Thyroid gland (tissue), 4 donors: ENCODE measurements at regions not wholly inside any gene's neighbourhood (a gene's known extent, or its start where the extent isn't known, plus 50 kb on each side); places are given as distances from the start of the nearest gene placed in this dataset.

Experiments
- DNase-seq, 2 donors: peaks; one replicate each; pipeline ENCODE4 v3.0.0-alpha.2; 2019
- H3K27ac ChIP-seq, 3 donors: fragments of 200-600 bp; sonication (generic); 1 replicate in 2 of 3; 2 replicates in 1 of 3; pipeline ENCODE4 v1.5.1; 2016 to 2019; ENCODE audit warnings: mild to moderate bottlenecking in 1 of 3, moderate library complexity in 1 of 3
- H3K27me3 ChIP-seq: fragments of 200-600 bp; sonication (generic); one replicate; pipeline ENCODE4 v1.5.1; 2019
- H3K36me3 ChIP-seq, 2 donors: fragments of 200-600 bp; sonication (generic); one replicate each; pipeline ENCODE4 v1.5.1; 2016 to 2019
- H3K4me1 ChIP-seq, 2 donors: fragments of 200-600 bp; sonication (generic); one replicate each; pipeline ENCODE4 v1.5.1; 2017 to 2019
- H3K4me3 ChIP-seq, 3 donors: fragments of 200-600 bp; sonication (generic); replicated peaks in 1 of 3; 1 replicate in 2 of 3; 2 replicates in 1 of 3; pipeline ENCODE4 v1.5.1; 2016; ENCODE audit warnings: mild to moderate bottlenecking in 1 of 3
- H3K9me3 ChIP-seq: fragments of 200-600 bp; sonication (generic); one replicate; pipeline ENCODE4 v1.5.1; 2017
- CTCF ChIP-seq, 6 experiments: fragments of 200-600 bp in 3 of 6; fragments of 450-650 bp in 3 of 6; sonication (generic) in 3 of 6; IDR thresholded peaks; one replicate each; pipeline ENCODE4 v1.5.1; 2016 to 2019; ENCODE audit warnings: antibody characterized with exemption in 6 of 6, mild to moderate bottlenecking in 2 of 6, inconsistent platforms in 1 of 6, moderate library complexity in 1 of 6
- POLR2A ChIP-seq, 2 donors: fragments of 450-650 bp; IDR thresholded peaks; one replicate each; pipeline ENCODE4 v1.6.1; 2017; ENCODE audit warnings: antibody characterized with exemption in 2 of 2, mild to moderate bottlenecking in 2 of 2, moderate library complexity in 1 of 2
- WGBS, 2 donors: methylation state at CpG; one replicate each; pipeline ENCODE4 v1.1.5; 2017; 5-methylcytosine and 5-hydroxymethylcytosine counted together
- intact Hi-C: fragments of 100-400 bp; cut with DNase I; formaldehyde crosslinking; loops from one replicate; pipeline ENCODE4 v1.15.1; 2023

GRCh38 chr1:105023719-105024118, 1274.0 kb downstream of the AMY1C start:
- intact Hi-C loops = no loop called here
- H3K9me3 ChIP-seq = no peaks in the 10 kb centered on the region
- DNase-seq = no peak
- H3K27me3 ChIP-seq = no peaks in the 10 kb centered on the region
- TF ChIP-seq CTCF (IDR thresholded peaks at IDR 0.05) (no peak), POLR2A (IDR thresholded peaks at IDR 0.05) (no peak)
- no peak overlapping the region for H3K27ac ChIP-seq
- no peaks in the 10 kb centered on the region for H3K36me3 ChIP-seq
- no peak overlapping the region for H3K4me3 ChIP-seq
- H3K4me1 ChIP-seq = no peaks in the 10 kb centered on the region

- Histone ChIP-seq H3K27ac (no peak overlapping the region), H3K4me3 (no peak overlapping the region), H3K36me3 (no peaks in the 10 kb centered on the region), H3K9me3 (no peaks in the 10 kb centered on the region), H3K4me1 (no peaks in the 10 kb centered on the region), H3K27me3 (no peaks in the 10 kb centered on the region)
- no peak for TF ChIP-seq CTCF (IDR thresholded peaks at IDR 0.05)
- TF ChIP-seq POLR2A (IDR thresholded peaks at IDR 0.05) = no peak
- no peak for DNase-seq
- 82 to 90% methylated on average over 2 to 3 of the region's 3 CpGs for WGBS, 2 donors
- intact Hi-C loops = no loop called here
These were observed 1278.3 kb downstream of the AMY1C start for GRCh38 chr1:105027838-105028471.

DNA sequence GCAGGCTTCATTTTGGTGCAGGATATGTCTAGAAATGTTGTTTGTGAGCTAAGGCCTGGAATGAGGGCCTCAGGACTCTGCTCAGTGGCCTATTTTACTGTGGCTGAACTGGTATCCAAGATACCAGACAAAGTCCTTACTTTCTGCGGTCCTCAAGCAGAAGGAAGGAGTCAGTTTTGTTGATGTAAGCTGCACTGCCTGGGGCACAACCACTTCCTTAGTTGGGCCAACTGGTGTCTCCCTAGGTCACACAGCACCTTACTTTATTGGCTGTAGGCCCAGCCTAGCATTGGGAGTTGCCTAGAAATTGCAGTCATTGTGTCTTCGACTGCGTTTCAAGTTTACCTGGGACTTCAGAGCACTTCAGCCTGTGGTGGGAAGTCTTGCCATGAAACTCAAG, 1322.7 kb downstream of the AMY1C start:
- H3K27me3 ChIP-seq = no peaks in the 10 kb centered on the region
- no peak for DNase-seq
- WGBS, 2 donors = 81 to 86% methylated on average over 3 of the region's 3 CpGs
- TF ChIP-seq CTCF (IDR thresholded peaks at IDR 0.05) (no peak), POLR2A (IDR thresholded peaks at IDR 0.05) (no peak)
- intact Hi-C loops = no loop called here
- H3K9me3 ChIP-seq = no peaks in the 10 kb centered on the region
- H3K27ac ChIP-seq = no peak overlapping the region
- H3K36me3 ChIP-seq = no peaks in the 10 kb centered on the region
- H3K4me1 ChIP-seq = no peaks in the 10 kb centered on the region
- no peak overlapping the region for H3K4me3 ChIP-seq

DNA sequence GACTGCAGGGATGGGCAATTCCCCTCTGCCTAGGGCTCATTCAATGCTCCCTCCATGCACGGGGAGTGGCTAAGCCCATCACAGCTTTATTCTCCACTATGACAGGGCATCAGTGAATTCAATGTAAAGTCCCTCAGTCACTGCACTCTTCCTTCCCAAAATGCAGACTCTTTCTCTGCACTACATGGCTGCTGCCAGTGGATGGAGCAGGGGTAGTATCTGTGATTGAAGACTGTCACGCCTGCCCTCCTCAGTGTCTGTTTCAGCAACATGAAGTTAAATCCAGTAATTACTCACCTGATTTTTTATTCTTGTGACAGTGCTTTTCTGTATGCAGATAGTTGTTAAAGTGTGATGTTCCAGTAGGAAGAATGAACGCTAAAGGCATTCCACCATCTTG, 1323.2 kb downstream of the AMY1C start:
- intact Hi-C loops = no loop called here
- Histone ChIP-seq H3K4me3 (no peak overlapping the region), H3K36me3 (no peaks in the 10 kb centered on the region), H3K27ac (no peak overlapping the region), H3K27me3 (no peaks in the 10 kb centered on the region), H3K4me1 (no peaks in the 10 kb centered on the region), H3K9me3 (no peaks in the 10 kb centered on the region)
- WGBS, 2 donors = 76 to 82% methylated on average over 3 of the region's 3 CpGs
- TF ChIP-seq POLR2A (IDR thresholded peaks at IDR 0.05) = no peak
- TF ChIP-seq CTCF (IDR thresholded peaks at IDR 0.05) = no peak
- no peak for DNase-seq

- H3K4me3 ChIP-seq = no peak overlapping the region
- DNase-seq = no peak
- H3K27me3 ChIP-seq = no peaks in the 10 kb centered on the region
- intact Hi-C loops = no loop called here
- no peak overlapping the region for H3K27ac ChIP-seq
- TF ChIP-seq POLR2A (IDR thresholded peaks at IDR 0.05) (no peak), CTCF (IDR thresholded peaks at IDR 0.05) (no peak)
- H3K36me3 ChIP-seq = no peaks in the 10 kb centered on the region
- no peaks in the 10 kb centered on the region for H3K4me1 ChIP-seq
- no peaks in the 10 kb centered on the region for H3K9me3 ChIP-seq
These were observed 1324.0 kb downstream of the AMY1C start for GRCh38 chr1:105073660-105074059.
